Fibroblast of lung (primary cell): ENCODE measurements at regions not wholly inside any gene's neighbourhood (a gene's known extent, or its start where the extent isn't known, plus 50 kb on each side); places are given as distances from the start of the nearest gene placed in this dataset.

Source experiments
- DNase-seq, 2 donors: peaks; one replicate each; pipeline versions ENCODE4 v3.0.0 to v3.0.0-alpha.2; 2010; ENCODE audit warnings: low read depth in 2 of 2
- H2AFZ ChIP-seq: 2 replicates; pipeline ENCODE4 v1.5.1; 2012; ENCODE audit warnings: low read length, control low read depth, inconsistent platforms
- H3K27ac ChIP-seq: 2 replicates; pipeline ENCODE4 v1.5.1; 2011; ENCODE audit warnings: low read length, control low read depth; ENCODE audit not compliant: insufficient read depth
- H3K27me3 ChIP-seq: 2 replicates; pipeline ENCODE4 v1.5.1; 2011; ENCODE audit warnings: mild to moderate bottlenecking, low read length; ENCODE audit not compliant: control insufficient read depth, insufficient read depth
- H3K36me3 ChIP-seq: 2 replicates; pipeline ENCODE4 v1.5.1; 2011; ENCODE audit warnings: low read length; ENCODE audit not compliant: control insufficient read depth, insufficient read depth
- H3K4me1 ChIP-seq: 2 replicates; pipeline ENCODE4 v1.5.1; 2011; ENCODE audit warnings: low read length; ENCODE audit not compliant: control insufficient read depth, insufficient read depth; ENCODE audit errors: extremely low read depth
- H3K4me2 ChIP-seq: 2 replicates; pipeline ENCODE4 v1.5.1; 2011; ENCODE audit warnings: low read length, control low read depth; ENCODE audit not compliant: insufficient read depth; ENCODE audit errors: extremely low read depth
- H3K4me3 ChIP-seq, 4 experiments: fragments of 200-600 bp in 1 of 4; sonication (generic) in 1 of 4; replicated peaks in 1 of 4; 2 replicates each; pipeline ENCODE4 v1.5.1; 2011 to 2016; ENCODE audit warnings: low read length in 4 of 4, low read depth in 3 of 4, mild to moderate bottlenecking in 3 of 4, control low read depth in 2 of 4, inconsistent platforms in 1 of 4, mixed read lengths in 1 of 4; ENCODE audit not compliant: insufficient read depth in 1 of 4; ENCODE audit errors: control extremely low read depth in 1 of 4
- H3K79me2 ChIP-seq: 2 replicates; pipeline ENCODE4 v1.5.1; 2012; ENCODE audit warnings: mild to moderate bottlenecking, low read length, inconsistent platforms; ENCODE audit not compliant: control insufficient read depth, insufficient read depth
- H3K9ac ChIP-seq: 2 replicates; pipeline ENCODE4 v1.5.1; 2011; ENCODE audit warnings: mild to moderate bottlenecking, low read length, control low read depth; ENCODE audit not compliant: insufficient read depth
- H3K9me3 ChIP-seq: 2 replicates; pipeline ENCODE4 v1.5.1; 2012; ENCODE audit warnings: low read depth, low read length; ENCODE audit not compliant: control insufficient read depth, insufficient read depth
- H4K20me1 ChIP-seq: 2 replicates; pipeline ENCODE4 v1.5.1; 2011; ENCODE audit warnings: low read length; ENCODE audit not compliant: control insufficient read depth, insufficient read depth; ENCODE audit errors: extremely low read depth
- CTCF ChIP-seq, 2 donors: IDR thresholded peaks in 1 of 2; conservative IDR thresholded peaks in 1 of 2; 1 replicate in 1 of 2; 2 replicates in 1 of 2; pipeline ENCODE4 v1.5.1; 2011 to 2012; ENCODE audit warnings: low read length in 2 of 2, control low read depth in 1 of 2, inconsistent platforms in 1 of 2, low read depth in 1 of 2, mild to moderate bottlenecking in 1 of 2
- EZH2 ChIP-seq: IDR thresholded peaks from 2 replicates; pipeline ENCODE4 v1.5.1; 2012; ENCODE audit warnings: low read length, control low read depth, mild to moderate bottlenecking; ENCODE audit errors: missing control alignments

DNA sequence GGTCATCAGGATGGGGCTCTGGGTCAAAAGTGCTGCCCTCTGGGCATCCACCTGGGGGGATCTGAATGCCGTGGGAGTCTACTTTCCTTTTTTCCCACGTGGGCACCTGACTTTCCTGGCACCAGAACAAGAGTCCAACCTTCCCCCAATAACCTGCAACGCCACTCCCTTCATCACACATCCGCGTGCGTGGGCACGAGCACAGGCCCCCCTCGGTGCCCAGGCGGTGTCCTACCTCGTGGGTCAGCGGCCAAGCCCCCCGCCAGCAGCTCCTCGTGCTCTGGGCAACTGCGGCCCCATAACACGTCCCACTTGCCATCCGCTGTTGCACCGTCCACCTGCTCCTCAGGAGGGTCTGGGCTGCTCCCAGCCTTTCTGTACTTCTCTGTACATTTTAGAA is 87.0 kb downstream of the YTHDF1 start:
- no peaks in the 10 kb centered on the region for H3K79me2 ChIP-seq
- TF ChIP-seq EZH2 (no peak), CTCF (conservative IDR thresholded peaks at IDR 0.05 in 1 of 2, IDR thresholded peaks at IDR 0.05 in 1 of 2; ENCODE audit: low read depth in 1 of 2, low read length in 2 of 2) (no peak)
- H3K27ac ChIP-seq: no peak overlapping the region
- no peak for DNase-seq
- no peaks in the 10 kb centered on the region for H4K20me1 ChIP-seq
- no peak overlapping the region for H3K4me2 ChIP-seq
- no peaks in the 10 kb centered on the region for H3K4me1 ChIP-seq
- H3K9me3 ChIP-seq: no peaks in the 10 kb centered on the region
- H2AFZ ChIP-seq: no peak overlapping the region
- H3K27me3 ChIP-seq: no peaks in the 10 kb centered on the region
- H3K9ac ChIP-seq: no peak overlapping the region
- H3K36me3 ChIP-seq: no peaks in the 10 kb centered on the region
- no peak overlapping the region for H3K4me3 ChIP-seq

- no peaks in the 10 kb centered on the region for H3K4me1 ChIP-seq
- DNase-seq: no peak
- H3K4me3 ChIP-seq: no peak overlapping the region
- H2AFZ ChIP-seq: no peak overlapping the region
- H3K79me2 ChIP-seq: no peaks in the 10 kb centered on the region
- no peak overlapping the region for H3K9ac ChIP-seq
- no peak overlapping the region for H3K27ac ChIP-seq
- H3K4me2 ChIP-seq: no peak overlapping the region
- no peaks in the 10 kb centered on the region for H3K36me3 ChIP-seq
- H4K20me1 ChIP-seq: no peaks in the 10 kb centered on the region
- no peaks in the 10 kb centered on the region for H3K9me3 ChIP-seq
- TF ChIP-seq EZH2 (no peak), CTCF (conservative IDR thresholded peaks at IDR 0.05 in 1 of 2, IDR thresholded peaks at IDR 0.05 in 1 of 2; ENCODE audit: low read depth in 1 of 2, low read length in 2 of 2) (no peak)
- H3K27me3 ChIP-seq: no peaks in the 10 kb centered on the region
These were observed 87.6 kb downstream of the YTHDF1 start for GRCh38 chr20:63128367-63128766.

- H3K79me2 ChIP-seq: no peaks in the 10 kb centered on the region
- DNase-seq: no peak
- H3K36me3 ChIP-seq: no peaks in the 10 kb centered on the region
- no peaks in the 10 kb centered on the region for H3K9me3 ChIP-seq
- no peaks in the 10 kb centered on the region for H3K4me1 ChIP-seq
- H2AFZ ChIP-seq: no peak overlapping the region
- no peak overlapping the region for H3K27ac ChIP-seq
- no peak overlapping the region for H3K4me3 ChIP-seq
- no peaks in the 10 kb centered on the region for H4K20me1 ChIP-seq
- no peak overlapping the region for H3K9ac ChIP-seq
- TF ChIP-seq CTCF (conservative IDR thresholded peaks at IDR 0.05 in 1 of 2, IDR thresholded peaks at IDR 0.05 in 1 of 2; ENCODE audit: low read depth in 1 of 2, low read length in 2 of 2) (no peak), EZH2 (no peak)
- no peak overlapping the region for H3K4me2 ChIP-seq
- no peaks in the 10 kb centered on the region for H3K27me3 ChIP-seq
These were observed 88.1 kb downstream of the YTHDF1 start for GRCh38 chr20:63127700-63128364.
